GM18498 (cell line): ENCODE measurements at regions not wholly inside any gene's neighbourhood (a gene's known extent, or its start where the extent isn't known, plus 50 kb on each side); places are given as distances from the start of the nearest gene placed in this dataset.
A peak's percentile ranks its signal among the peaks of the same experiment; 100 is the strongest.

ENCODE experiments used
- ATAC-seq: cut with Tn5 transposase; IDR thresholded peaks from one replicate; pipeline ENCODE4 v1.9.1; 2021; ENCODE audit warnings: mild to moderate bottlenecking, moderate library complexity; ENCODE audit not compliant: unreplicated experiment

DNA sequence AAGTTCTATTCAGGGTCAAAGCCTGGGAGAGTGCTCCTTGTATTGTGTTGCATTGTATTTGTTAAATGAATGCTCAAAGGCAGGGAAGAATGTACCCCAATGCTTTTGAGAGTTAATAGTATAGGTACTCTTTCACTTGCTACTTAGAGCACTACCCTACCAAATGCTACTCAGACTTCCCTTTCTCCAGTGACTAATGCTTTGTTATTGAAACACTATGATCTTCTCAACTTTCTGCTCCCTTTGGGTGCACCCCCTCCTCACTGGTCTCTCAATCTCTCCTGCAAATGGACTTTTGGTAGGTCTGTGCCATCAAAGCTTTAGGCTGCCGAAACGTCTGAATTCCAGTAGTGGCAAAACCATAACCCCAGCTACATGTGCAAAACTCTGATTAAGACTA is 177.7 kb upstream of the AHR start:
- no peak for ATAC-seq

DNA sequence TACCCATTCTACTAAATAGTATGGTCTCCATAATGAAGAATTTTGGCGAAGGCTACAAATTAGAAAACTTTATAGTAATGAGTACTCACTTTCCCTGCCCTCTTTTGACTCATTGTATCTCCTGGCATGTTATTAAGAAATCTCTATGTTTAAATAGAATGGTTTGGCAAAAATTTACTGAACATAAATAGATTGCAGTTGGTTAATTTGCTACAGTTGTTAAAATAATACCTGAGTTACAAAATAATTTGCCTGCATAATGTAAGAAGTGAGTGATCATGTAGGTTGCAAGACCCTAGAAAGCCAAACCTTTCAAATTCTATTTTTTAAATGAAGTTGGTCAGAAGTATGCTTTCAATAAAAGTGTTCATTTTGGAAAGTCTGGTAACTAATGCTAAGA is 176.8 kb upstream of the AHR start:
- no peak for ATAC-seq

DNA sequence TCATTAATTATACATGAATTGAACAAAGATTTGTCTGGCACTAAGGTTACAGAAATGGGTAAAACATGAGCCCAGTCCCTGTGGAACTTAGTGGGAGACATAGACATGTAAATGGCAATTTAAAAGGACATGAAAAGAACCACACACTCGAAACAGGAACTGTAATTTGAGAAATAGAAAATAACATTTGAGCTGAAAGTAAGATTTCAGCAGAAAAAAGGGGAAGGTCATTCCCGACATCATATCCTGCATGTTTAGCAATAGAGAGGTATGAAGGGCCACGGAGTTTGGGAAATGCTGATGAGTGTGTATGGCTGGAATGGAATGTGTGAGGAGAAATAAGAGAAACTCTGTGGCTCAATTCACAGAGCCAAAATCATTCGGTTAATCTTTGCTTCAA is 175.4 kb upstream of the AHR start:
- ATAC-seq, result peak; percentile 45

DNA sequence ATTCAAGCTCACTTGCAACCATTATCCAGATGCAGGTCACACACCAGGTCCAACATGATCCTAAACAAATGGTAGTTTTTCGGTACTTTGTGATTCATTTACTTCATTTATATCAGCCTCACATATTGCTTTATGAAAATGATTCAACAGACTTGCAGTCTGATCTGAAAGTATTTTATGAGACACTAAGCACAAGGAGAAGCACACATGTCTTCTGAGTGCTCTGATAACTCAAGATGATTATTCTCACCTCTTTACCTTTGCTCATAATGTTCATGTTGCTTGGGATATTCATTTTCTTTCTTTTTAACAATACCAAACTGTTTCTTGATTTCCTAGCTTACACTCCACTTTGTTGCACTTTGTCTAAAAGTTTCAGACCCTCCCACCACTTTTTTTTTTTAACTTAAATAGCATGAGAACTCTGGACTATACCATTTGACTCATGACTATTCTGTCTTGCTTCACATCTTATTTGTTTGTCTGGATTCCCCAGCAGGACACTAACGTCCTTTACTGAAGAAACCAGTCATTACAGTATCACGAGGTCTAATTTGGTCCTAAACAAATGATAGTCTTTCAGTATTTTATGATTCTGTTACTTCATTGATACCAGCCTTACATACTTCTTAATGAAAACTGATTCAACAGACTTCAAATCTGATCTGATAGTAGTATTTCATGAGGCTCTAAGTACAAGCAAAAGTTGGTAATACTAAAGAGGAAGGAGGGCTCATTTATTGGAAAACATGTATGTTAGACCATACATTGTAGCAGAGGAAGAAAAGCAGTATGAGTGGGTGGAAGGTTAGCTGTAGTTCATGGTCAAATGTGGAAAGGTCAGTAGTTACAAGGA is 171.8 kb upstream of the AHR start:
- ATAC-seq, result peak; percentile 75

DNA sequence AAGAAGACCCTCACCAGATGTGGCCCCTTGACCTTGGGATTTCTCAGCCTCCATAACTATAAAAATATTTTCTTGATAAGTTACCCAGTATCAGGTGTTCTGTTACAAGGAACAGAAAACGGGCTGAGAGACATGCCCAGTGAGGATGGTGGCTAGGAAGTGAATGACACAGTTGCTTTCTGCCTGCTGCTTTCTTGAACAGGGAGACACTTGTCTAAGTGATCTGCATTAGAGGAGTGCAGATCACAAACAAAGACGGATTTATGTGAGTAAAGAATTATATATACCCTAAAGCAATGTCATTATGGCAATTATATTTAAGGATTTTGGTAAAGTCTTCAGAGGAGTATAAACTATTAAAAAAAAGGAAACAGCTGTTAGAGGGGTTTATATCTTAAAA is 169.2 kb upstream of the AHR start:
- no peak for ATAC-seq

DNA sequence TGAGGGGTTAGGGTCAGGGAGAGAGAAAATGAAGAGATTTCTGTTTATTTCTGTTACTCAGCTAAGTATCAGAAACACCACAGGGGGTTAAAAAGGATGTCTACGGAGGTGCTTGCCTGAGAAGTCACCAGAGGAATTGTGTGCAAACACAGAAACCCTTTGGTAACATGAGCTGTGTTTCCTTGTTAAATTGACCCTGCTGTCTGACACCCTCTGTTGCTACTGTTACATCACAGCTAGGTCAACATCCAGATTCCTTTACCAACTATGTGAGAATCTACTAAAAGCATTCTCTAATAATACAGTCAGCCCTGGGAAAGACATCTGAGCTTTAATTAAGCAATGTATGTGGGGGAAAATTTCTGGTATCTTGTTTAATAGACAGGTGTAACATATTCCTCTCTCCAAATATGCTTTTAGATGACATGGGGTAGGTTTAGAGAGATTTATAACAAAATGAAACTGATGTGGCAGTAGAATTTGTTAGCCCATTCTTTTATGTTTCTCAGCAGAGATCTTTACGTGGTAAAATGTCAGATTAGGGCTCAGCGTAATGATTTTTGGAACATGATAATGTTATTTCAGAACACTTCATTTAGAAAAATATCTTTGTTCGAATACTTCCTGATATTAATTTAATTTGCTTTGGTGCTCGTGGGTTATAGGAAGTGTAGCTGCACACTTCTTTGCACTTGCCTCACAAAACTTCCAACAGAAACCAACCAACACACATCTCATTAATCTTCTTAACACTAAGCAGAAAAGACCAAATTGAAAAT is 168.0 kb upstream of the AHR start:
- no peak for ATAC-seq

DNA sequence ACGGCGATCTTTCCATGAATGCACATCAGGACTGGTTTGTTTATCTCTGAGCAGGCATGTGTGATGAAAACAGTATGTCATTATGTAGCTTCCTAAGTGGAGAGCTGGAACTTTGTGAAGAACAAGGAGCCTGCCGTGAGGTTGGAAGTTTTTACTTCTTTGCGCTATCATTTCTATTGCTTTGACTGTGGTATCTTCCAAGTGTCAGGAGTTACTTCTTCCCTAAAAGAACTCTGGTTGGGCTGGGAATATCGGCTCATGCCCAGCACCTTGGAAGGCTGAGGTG is 167.4 kb upstream of the AHR start:
- ATAC-seq, result no peak

DNA sequence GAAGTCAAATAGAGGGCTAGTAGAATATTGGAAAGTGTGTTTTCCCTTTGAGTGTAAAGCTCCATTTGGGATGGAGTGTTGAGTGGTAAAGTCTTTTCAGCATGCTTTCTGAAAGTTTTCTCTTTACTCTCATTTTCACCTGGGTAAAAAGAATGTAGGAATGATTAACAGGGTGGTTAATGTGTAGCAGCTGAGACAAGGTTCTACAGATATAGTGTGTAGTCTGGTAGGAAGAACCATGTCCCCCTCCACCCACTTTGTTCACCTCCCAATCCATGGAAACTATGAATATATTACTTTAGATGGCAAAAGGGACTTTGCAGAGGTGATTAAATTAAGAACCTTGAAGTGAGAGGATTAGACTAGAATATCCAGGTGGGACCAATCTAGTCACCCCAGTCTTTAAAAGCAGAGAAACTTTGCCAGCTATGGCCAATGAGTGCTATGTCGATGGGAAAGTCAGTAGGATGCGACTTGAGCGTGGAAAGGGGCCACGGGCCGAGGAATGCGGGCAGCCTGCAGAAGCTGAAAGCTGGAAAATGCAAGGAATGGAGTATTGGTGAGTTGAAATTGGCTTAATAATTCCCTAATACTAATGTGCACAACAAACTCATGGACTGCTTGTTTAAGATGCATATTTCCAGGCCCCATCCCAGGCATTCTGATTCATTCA is 166.3 kb upstream of the AHR start:
- peak; percentile 45 for ATAC-seq

DNA sequence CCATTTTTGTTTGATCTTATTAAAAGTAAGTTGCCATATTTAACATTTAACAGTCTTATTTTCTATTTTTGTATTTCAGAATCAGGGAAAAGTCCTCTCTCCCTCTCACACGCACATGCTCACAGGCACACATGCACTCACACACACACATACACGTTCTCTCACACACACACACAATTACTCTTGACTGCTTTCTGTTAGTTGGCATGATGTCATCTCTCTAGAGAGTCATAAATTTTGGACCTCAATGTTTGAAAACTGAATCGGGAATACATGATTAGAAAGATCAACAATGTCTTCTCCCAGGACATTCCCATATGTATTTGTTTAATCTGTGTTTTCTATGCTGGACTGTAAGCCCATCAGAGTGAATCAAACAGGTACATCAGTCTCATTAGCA is 165.7 kb upstream of the AHR start:
- ATAC-seq, result no peak

DNA sequence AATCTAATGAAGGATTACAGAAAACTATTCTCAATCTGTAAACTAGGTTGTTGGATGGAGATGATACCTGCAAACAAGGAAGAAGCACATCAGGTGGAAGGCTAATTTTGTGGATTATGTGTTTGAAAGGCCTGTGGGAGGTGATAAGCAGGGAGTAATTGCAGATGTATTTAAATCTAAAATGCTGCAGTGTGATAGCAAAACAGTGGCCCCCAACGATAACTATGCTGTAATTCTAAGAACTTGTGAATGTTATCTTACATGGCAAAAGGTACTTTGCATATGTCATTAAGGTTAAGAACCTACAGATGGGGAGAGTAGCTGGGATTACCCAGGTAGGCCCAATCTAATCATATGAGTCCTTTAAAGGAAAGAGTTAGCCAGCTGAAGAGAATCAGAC is 164.5 kb upstream of the AHR start:
- no peak for ATAC-seq

DNA sequence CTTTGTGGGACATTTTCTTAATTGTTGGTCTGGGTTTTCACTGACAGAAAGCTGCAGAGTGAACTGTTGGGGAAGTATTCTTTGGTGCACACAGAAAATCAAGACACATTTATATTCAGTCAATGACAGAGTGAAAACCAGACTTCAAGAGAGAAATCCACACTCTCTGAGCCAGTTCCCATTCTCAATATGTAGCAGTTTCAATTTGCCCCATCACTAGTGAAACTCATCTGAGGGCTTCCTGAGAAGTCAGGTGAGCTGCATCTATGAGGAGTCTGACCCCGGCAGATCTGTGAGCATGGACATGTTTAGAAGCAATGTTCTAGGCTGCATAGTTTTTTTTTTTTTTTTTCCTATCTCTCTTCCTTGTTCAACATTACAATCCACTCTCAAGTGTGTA is 163.7 kb upstream of the AHR start:
- peak; percentile 92 for ATAC-seq

DNA sequence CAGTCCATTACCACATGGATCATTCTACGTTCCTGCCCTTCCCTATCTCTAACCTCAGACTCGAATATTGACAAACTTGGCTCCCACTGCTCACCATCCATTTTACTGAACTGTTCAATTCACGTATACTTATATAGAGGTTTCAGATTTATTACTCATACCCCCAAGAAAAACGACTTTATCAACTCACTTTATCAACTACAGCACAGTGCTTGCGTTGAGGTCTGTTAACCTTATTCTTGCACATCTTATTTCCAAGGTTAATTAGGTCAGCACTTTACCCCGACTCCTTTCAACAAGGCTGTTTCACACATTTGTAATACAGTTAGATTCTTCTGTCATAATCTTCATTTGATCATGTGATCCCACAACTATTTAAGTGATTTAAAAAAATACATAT is 162.3 kb upstream of the AHR start:
- no peak for ATAC-seq

DNA sequence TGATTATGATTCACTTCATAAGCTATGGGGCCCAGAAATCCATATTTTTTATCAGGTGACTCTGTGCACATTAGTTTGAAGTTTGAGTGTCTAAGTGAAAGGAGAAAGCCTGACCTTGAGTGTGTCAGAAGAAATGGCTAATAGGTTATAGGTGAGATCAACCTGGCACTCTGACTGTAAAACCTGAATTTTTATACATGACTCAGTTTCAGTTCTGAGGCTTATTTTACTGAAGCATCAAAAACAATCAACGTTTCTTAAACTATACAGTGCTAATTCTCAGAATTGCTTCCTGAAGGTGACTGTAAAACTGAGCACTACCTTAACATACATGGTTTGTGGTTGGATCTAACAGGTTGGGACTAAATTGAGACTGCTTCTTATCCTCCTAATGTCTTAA is 159.4 kb upstream of the AHR start:
- no peak for ATAC-seq

DNA sequence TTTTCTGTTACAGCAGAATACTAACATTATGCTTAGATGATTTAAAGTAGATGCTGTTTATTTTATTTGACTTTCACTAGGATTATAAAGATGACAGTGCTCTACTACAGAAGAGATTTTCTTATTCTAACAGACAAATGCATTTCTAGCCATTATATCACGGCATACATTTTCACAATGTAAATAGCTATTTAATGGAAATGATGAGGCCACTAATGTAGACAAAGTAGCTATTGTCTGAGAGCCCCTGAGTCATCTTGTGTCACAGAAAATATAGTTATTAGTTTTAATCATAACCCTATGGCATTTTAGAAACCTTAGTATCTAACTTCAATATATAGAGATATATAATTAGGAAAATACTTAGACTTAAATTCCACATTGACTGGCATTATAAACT is 158.0 kb upstream of the AHR start:
- ATAC-seq, result no peak

DNA sequence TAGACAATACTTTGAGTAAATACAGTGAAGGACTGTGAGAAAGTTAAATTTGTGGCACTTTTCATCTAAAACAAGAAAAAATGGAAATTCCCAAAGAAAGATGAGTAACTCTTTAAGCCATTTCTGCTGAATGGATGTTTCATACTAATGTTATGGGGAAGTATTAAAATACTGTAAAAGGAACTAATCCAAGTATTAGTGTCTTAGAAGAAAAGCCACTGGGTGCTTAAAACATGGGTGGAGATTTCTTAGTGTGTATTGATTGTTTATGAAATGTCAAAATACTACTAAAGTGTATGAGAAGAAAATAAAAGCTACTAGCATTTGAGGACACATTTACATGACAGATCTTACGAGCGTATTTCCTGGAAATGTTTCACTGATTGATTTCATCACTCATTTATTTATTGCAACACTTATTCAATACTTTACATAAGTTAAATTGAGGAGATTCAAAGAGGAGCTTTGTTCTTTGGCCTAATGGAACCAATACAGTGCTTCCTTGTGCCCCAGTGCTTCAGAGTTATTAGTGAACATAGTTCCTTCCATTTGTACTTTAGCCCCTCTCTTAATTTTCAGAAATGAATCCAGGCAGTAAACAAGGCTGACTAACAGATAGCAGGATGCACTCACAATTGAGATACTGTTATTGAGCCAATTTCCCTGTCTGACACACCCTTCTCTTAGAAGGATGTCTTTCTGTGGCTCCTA is 155.5 kb upstream of the AHR start:
- no peak for ATAC-seq

DNA sequence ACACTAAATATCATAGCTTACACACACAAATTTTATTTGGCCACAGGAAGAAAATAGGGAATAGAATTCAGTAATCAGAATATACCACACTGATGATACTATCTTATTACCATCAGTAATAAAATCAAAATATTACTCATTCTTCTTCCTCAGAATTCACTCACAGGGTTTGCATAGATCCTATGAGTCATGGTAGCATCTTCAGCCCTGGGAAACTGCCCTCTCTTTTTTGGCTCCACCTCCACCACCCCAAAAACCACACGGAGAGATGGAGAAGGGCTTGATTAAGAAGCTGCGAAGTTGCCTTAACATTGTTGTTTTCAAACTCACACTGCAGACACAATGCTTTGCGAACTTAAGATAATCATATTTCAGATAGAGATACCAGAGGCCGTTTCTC is 154.1 kb upstream of the AHR start:
- no peak for ATAC-seq

DNA sequence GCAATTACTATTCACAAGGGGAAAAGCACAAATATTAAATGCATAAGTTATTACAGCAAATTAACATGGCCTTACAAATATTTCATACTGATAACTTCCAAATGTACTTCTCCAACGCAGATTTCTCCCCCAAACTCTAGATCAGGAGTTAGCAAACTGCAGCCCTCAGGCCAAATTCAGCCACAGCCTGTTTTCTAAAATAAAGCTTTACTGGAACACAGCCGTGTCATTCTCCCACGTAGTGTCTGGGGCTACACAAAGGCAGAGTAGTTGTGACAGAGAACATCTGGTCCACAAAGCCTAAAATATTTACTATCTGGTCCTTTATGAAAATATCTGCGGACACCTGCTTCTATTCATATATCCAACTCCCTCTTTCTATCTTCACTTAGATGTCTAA is 151.8 kb upstream of the AHR start:
- ATAC-seq, result no peak

DNA sequence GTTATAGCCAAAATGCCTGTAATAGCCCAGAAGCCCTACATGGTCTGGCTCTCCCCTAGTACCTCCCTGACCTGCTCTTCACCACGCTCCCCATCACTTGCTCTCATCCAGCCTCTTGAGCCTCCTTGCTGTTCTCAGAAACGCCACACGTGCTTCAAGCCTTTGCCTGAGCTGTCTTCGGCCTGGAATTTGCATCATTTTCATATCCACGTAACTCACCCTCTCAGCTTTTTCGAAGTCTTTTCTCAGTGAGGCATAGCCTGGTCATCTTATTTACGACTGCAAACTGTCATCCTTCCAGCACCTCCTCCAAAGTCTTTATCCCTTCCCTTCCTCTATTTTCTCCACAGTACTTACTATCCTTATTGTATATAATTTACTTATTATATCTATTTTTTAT is 151.0 kb upstream of the AHR start:
- no peak for ATAC-seq

DNA sequence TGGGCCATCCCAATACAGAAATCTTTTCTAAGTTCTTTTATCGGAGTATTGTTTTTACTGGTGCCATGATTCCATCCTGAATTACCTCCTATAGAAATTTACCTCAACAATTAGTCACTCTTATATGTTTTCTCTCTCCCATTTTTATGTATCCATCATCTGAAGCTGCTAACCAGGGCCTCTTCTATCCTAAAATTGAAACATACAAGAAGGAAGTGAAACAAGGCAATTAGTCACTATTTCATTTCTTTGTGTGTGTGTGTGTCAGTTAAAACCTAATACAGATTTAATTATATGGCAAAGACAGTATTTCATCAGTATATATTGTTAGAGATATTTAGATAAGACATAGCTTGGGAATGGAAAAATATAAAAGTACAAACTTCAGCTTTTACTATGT is 148.4 kb upstream of the AHR start:
- peak; percentile 78 for ATAC-seq

DNA sequence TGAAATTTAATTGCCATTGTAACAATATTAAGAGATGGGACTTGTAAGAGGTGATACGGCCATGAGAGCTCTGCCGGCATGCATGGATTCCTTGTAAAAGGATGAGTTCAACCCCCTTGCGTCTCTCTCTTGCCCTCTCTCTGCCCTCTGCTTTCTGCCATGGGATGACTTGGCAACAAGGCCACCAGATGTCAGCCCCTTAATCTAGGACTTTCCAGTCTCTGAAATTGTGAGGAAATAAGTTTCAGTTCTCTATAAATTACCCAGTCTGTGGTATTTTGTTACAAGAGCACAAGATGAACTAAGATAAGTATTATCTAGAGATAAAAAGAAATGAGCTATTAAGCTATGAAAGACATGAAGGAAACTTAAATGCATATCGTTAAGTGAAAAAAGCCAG is 145.7 kb upstream of the AHR start:
- peak; percentile 44 for ATAC-seq

DNA sequence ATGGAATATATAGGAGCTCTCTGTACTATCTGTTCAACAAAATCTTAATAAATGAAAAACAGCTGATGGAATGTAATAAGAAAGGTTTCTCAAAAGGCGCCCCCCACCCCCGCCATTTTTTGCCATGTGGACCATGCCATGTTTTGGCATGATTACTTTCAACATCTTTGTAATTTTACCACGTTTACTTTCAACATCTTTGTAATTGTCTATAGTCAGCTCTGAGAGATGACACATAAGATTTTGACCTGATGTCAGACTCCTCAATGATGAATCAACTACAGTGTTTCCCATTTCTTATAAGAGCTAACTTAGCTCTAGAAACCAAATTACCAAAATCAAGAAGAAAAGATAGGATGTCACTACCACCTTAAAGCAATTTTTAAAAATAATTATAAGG is 144.9 kb upstream of the AHR start:
- no peak for ATAC-seq

DNA sequence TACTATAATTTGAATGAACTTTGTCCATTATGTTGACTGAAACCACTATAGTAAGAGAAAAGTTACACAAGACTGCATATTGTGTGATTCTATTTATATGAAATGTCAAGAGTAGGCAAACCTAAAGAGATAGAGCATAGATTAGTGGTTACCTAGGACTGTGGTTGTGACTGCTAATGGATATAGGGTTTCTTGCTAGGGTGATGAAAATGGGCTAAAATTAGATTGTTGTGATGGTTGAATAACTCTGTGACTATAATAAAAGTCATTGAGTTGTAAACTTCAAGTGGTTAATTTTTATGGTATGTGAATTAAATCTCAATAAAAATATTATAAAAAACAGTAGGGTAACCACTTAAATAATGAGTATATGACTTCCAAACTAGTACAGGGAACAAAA is 142.9 kb upstream of the AHR start:
- no peak for ATAC-seq
